Middle frontal gyrus (tissue), 1 donor: ENCODE measurements at regions not wholly inside any gene's neighbourhood (a gene's known extent, or its start where the extent isn't known, plus 50 kb on each side); places are given as distances from the start of the nearest gene placed in this dataset.
"Not testable (repeated sequence)": the region's sequence is repeated elsewhere in the genome, so short reads cannot be mapped to it uniquely, and the experiment has no call there.

ENCODE experiments used
- DNase-seq: peaks from one replicate; pipeline ENCODE4 v3.0.0-alpha.2; 2015; ENCODE audit warnings: low spot score; ENCODE audit errors: extremely low spot score

GRCh38 chr13:50129706-50130122 lies 114.5 kb downstream of the KCNRG start:
- no peak for DNase-seq

DNA sequence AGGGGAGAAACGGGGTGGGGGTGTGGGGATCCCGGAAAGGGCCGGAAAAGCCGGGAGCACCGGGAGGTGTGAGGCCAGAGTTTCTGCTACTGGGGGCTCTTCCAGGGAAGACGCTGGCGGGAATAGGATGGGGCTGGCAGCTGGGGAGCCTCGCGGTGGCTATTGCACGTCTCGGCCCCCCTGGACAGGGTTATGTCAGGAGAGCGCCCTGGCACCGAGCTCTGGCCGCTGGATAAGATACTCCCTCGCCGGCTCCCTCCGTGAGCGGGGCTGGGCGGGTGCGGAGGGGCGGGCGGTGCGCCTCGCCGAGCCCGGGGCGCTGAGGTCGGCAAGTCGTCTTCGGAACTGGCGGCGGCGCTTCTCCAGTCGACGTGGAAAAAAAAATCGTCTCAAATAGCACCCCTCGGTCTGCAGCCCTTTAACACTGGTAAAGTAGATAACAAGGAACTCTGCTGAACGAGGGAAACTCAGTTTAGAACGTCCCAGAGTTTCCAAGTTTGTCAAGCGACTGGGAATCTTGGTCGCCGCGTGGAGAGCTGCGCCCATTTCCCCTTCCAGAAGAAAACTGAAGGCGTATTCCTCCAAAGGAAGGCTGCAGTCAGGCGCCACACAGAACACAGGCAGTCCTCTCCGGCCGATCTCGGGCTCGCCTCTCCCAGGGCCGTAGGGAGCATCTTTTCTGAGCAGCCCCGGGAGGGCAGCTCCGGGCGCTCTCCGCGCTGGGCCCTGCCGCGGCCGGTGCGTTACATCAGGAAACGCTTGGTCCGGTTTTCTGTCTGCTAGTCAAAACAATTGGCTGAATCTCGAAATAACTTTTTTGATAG lies 115.1 kb downstream of the KCNRG start:
- DNase-seq: no peak

GRCh38 chr13:50131920-50132903 lies 117.0 kb downstream of the KCNRG start:
- DNase-seq: no peak

GRCh38 chr13:50132904-50133357 lies 117.7 kb downstream of the KCNRG start:
- no peak for DNase-seq

DNA sequence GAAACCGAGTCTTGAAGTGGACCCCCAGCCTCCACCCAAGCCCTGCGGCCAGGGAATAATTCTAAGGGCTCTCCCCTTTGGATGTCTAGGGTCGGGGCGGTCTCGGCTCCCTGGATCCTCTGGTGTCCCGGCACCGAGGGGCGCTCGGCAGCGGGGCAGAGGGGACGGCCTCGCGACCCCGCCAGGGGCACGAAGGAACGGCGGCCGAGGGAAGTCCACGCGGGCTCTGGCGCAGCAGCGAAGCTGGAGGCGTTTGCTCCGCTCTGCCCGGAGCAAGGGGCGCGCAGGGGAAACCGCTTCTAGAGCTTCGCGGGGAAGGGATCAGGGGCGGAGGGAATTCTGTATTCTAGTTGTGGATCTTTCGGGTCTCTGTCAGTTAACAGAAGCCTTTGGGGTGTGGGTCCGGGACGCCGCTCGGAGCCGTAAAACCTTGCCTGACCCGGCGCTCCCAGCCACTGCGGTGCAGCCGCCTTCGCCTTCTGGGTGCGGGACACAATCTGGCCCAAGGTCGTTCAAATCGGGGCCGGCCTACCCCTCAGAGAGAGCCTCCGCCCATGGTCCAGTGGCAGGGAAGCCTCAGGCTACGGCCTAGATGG lies 118.2 kb downstream of the KCNRG start:
- DNase-seq: no peak

- DNase-seq: no peak
Measured at GRCh38 chr13:50136226-50136625, 121.0 kb downstream of the KCNRG start.

DNA sequence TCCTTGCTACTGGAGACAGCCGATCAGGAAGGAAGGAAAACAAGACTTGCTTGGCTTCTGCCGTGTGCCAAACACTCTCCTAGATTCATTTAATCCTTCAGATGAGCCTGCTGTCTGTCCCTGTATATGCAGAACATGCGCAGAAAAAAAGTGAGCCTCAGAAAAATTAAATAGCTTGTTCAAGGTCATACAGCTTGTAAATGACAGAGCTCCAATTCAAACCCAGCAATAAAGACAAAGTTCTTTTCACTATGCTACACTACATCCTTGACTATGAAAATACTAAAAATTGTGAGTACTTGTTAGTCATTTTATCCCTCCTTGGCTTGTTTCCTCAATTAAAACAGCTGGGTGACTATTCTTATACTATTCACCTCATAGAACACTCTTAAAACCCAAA lies 121.4 kb downstream of the KCNRG start:
- DNase-seq: no peak

- not testable (repeated sequence) for DNase-seq
Measured at GRCh38 chr13:50139435-50139934, 124.2 kb downstream of the KCNRG start.

DNA sequence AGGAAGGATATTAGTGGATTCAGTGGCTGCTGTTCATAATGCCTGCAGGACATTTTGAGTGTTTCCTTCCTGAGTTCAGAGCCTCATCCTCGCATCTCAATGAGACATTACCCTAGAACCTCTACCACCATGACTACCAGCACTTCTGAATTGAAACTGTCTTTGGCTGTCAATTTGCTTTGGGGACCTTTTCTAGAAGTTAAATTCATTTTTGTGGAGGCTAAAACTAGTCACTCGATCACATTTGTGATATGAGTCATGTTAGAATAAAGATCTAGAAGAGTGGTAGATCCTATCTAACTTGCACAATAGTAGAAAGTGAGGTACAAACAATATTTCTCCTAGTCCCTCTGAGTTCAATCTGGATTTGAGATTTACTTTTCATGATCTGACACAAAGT lies 124.9 kb downstream of the KCNRG start:
- DNase-seq: no peak

- DNase-seq: no peak
Measured at GRCh38 chr13:50140581-50141374, 125.5 kb downstream of the KCNRG start.

- DNase-seq: no peak
Measured at GRCh38 chr13:50141375-50141975, 126.2 kb downstream of the KCNRG start.

GRCh38 chr13:50144246-50145160 lies 129.3 kb downstream of the KCNRG start:
- DNase-seq: no peak

DNA sequence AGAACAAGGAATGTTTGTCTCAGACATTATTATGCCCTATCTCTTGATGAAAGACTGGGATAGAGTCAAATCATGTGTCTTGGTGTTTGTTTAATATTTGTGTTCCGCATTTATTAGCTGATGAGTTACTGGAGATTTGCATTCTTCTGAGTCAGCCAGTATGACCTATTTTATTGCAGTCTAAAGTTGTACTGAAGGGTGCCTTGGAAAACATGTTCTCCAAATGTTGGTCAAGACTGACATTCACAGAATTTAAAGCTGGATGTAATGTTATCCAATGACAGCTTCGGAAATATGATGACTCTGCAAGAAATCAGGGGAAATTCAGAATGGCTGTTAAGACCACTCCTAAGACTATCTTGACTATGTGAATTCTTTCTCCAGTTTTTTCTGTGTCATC lies 134.0 kb downstream of the KCNRG start:
- DNase-seq: no peak

- DNase-seq: no peak
Measured at GRCh38 chr13:50149932-50150331, 134.7 kb downstream of the KCNRG start.

DNA sequence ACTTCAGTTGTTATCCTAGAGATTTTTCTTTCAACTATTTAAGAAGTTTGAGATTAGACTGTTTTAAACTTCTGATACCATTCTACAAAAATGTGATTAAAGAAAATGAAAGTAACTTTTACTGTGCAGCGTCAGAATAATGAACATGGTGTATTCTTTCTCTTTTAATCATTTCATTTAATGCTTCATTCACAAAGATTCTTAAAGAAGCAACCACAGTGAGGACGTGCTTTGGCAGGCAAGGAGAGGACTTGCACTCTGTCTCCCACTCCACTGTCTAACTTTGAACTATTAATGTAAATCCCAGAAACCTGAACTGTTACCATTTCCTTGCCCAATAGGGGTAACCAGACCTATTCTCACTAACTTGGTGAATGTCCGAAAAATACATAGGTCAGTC lies 137.0 kb downstream of the KCNRG start:
- DNase-seq: no peak

GRCh38 chr13:50152655-50153309 lies 137.5 kb downstream of the KCNRG start:
- DNase-seq: no peak

DNA sequence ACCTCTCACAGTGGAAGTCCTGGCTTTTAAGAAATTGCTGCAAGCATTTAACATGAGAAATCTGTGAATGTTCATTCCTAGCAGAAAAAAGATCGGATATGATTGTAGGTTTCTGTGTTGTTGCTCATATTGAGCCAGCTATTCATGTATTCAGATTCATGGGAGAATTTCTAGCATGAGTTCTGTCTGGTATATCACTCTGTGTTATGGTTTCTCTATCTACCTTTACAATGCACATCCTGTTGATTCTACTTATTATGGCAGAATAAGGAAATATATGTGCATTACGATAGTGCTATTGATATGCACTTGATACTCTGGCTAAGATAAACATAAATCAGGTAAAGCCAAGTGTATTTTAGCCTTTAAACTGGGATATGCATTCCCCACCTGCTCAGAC lies 138.2 kb downstream of the KCNRG start:
- no peak for DNase-seq

DNA sequence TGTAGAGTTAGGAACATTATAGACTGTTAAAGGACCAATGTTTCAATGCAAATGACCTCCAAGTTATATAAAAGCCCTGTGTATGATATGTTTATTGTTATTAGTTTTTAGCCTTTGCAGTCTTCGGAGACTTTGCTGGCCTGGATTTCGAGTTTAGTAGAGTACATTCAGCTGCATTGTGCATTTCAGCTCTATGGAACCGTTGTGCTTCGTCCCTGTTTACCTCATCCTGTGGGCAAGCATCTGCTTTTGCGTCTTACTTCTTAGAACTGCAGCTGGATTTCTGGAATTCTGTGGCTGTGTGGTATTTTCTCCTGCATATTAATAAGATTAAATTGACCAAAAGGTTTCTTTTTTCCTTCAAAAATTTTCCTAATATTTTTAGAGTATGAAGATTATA lies 138.6 kb downstream of the KCNRG start:
- DNase-seq: no peak

DNA sequence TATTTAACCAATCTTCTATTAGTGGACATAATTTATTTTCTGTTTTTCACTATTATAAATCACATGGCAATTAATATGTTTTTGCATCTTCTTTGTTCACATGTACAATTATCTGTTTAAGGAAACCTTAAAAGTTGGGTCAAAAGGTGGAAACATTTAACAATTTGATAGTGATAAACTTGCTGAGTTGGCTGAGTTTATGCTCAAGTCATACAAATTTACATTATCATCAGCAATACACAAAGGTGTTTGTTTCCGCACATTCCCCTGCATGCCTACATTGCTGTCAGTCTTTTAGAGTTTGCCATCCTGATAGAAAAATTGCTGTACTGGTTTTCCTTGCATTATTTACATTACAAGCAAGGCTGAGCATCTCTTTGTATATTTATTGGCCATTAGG lies 139.5 kb downstream of the KCNRG start:
- DNase-seq: no peak
